ENCODE measurements at regions not wholly inside any gene's neighbourhood (a gene's known extent, or its start where the extent isn't known, plus 50 kb on each side); places are given as distances from the start of the nearest gene placed in this dataset.
A peak's percentile ranks its signal among the peaks of the same experiment; 100 is the strongest.

- Histone ChIP-seq H3K27me3 (ENCODE audit: control insufficient read depth, insufficient read depth, low read length) (no peaks in the 10 kb centered on the region), H3K4me3 (ENCODE audit: low read depth, low read length) (no peak overlapping the region), H3K27ac (ENCODE audit: low read depth, low read length) (no peak overlapping the region), H3K9me3 (ENCODE audit: control insufficient read depth, insufficient read depth, low read length) (no peaks in the 10 kb centered on the region)
- ChIA-PET POLR2A (no interaction called here), CTCF (no interaction called here)
- DNase-seq (ENCODE audit: low read depth, low spot score): no peak
- peak; percentile 30 for TF ChIP-seq CTCF (IDR thresholded peaks at IDR 0.05; ENCODE audit: low read depth, low read length)
Measured at GRCh38 chr4:92091335-92091734, 212.4 kb upstream of the GRID2 start.

DNA sequence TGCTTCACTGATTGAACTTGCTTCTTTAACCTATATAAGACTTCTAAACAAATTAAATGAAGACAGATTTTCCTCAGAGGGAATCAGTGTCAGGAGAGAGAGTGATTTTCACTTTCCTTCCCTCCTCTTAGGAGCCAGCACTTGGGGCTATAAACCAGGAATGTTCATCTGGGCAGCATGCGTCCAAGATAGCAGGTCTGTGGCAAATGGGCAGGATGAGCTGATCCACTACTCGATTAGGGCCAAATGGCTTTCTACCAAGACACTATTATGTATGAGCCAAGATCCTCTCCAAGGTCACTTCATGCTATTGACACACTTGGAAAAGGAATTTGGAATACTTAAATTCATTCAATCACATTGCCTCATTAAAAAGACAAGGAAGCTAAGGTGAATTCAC, 203.9 kb upstream of the GRID2 start:
- Histone ChIP-seq H3K27me3 (ENCODE audit: control insufficient read depth, insufficient read depth, low read length) (no peaks in the 10 kb centered on the region), H3K27ac (ENCODE audit: low read depth, low read length) (no peak overlapping the region), H3K4me3 (ENCODE audit: low read depth, low read length) (no peak overlapping the region), H3K9me3 (ENCODE audit: control insufficient read depth, insufficient read depth, low read length) (no peaks in the 10 kb centered on the region)
- TF ChIP-seq CTCF (IDR thresholded peaks at IDR 0.05; ENCODE audit: low read depth, low read length): no peak
- no peak for DNase-seq (ENCODE audit: low read depth, low spot score)
- ChIA-PET POLR2A (no interaction called here), CTCF (no interaction called here)

GRCh38 chr4:92100975-92101374, 202.8 kb upstream of the GRID2 start:
- ChIA-PET POLR2A (no interaction called here), CTCF (no interaction called here)
- Histone ChIP-seq H3K9me3 (ENCODE audit: control insufficient read depth, insufficient read depth, low read length) (no peaks in the 10 kb centered on the region), H3K4me3 (ENCODE audit: low read depth, low read length) (no peak overlapping the region), H3K27ac (ENCODE audit: low read depth, low read length) (no peak overlapping the region), H3K27me3 (ENCODE audit: control insufficient read depth, insufficient read depth, low read length) (no peaks in the 10 kb centered on the region)
- no peak for DNase-seq (ENCODE audit: low read depth, low spot score)
- TF ChIP-seq CTCF (IDR thresholded peaks at IDR 0.05; ENCODE audit: low read depth, low read length): no peak

GRCh38 chr4:92101737-92102172, 202.0 kb upstream of the GRID2 start:
- no peak for TF ChIP-seq CTCF (IDR thresholded peaks at IDR 0.05; ENCODE audit: low read depth, low read length)
- Histone ChIP-seq H3K4me3 (ENCODE audit: low read depth, low read length) (no peak overlapping the region), H3K9me3 (ENCODE audit: control insufficient read depth, insufficient read depth, low read length) (no peaks in the 10 kb centered on the region), H3K27ac (ENCODE audit: low read depth, low read length) (no peak overlapping the region), H3K27me3 (ENCODE audit: control insufficient read depth, insufficient read depth, low read length) (no peaks in the 10 kb centered on the region)
- no peak for DNase-seq (ENCODE audit: low read depth, low spot score)
- CTCF ChIA-PET: no interaction called here
- POLR2A ChIA-PET: no interaction called here

DNA sequence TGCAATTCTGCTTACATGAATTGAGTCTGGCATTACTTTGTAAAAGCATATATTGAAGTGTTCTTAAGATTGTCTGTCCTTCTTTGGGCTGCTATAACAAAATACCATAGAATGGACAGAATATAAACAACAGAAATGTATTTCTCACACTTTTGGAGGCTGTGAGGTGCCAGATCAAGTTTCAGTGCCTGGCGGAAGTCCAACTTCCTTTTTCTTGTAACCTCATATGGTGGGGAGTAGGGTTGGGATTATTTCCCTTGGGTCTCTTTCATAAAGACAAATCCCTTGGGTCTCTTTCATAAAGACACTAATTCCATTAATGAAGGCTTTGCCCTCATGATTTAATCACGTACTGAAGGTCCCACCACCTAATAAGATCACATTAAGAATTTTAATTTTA, 199.3 kb upstream of the GRID2 start:
- ChIA-PET CTCF (no interaction called here), POLR2A (no interaction called here)
- Histone ChIP-seq H3K4me3 (ENCODE audit: low read depth, low read length) (no peak overlapping the region), H3K27me3 (ENCODE audit: control insufficient read depth, insufficient read depth, low read length) (no peaks in the 10 kb centered on the region), H3K27ac (ENCODE audit: low read depth, low read length) (no peak overlapping the region), H3K9me3 (ENCODE audit: control insufficient read depth, insufficient read depth, low read length) (no peaks in the 10 kb centered on the region)
- no peak for TF ChIP-seq CTCF (IDR thresholded peaks at IDR 0.05; ENCODE audit: low read depth, low read length)
- no peak for DNase-seq (ENCODE audit: low read depth, low spot score)

Data from AG04450 (cell line).